ENCODE measurements at regions not wholly inside any gene's neighbourhood (a gene's known extent, or its start where the extent isn't known, plus 50 kb on each side); places are given as distances from the start of the nearest gene placed in this dataset.

DNA sequence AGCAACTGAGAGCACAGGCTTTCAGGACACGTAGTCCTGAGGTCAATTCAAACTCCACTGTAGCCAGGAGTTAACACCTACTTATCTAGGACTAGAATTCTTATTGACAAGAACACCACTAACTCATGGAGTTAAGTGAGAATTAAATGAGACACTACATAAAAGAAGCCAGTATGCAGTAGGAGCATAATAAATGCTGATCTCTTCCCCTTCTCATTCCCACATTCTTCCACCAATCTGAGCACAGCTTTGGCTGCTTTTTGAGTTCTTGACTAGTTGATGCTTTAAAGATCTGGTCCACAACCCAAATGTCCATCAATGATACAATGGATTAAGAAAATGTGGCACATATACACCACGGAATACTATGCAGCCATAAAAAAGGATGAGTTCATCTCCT is 55.2 kb downstream of the TTC32 start:
- Mint-ChIP-seq H3K36me3 (ENCODE audit: low read depth) (no peaks in the 10 kb centered on the region), H3K4me3 (no peak overlapping the region), H3K9me3 (no peaks in the 10 kb centered on the region), H3K4me1 (no peaks in the 10 kb centered on the region), H3K27me3 (ENCODE audit: low read depth, poor library complexity) (peaks cover 27% of the 10 kb centered on the region), H3K27ac (no peak overlapping the region)
- TF ChIP-seq, protein P1, sequence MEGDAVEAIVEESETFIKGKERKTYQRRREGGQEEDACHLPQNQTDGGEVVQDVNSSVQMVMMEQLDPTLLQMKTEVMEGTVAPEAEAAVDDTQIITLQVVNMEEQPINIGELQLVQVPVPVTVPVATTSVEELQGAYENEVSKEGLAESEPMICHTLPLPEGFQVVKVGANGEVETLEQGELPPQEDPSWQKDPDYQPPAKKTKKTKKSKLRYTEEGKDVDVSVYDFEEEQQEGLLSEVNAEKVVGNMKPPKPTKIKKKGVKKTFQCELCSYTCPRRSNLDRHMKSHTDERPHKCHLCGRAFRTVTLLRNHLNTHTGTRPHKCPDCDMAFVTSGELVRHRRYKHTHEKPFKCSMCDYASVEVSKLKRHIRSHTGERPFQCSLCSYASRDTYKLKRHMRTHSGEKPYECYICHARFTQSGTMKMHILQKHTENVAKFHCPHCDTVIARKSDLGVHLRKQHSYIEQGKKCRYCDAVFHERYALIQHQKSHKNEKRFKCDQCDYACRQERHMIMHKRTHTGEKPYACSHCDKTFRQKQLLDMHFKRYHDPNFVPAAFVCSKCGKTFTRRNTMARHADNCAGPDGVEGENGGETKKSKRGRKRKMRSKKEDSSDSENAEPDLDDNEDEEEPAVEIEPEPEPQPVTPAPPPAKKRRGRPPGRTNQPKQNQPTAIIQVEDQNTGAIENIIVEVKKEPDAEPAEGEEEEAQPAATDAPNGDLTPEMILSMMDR (IDR thresholded peaks at IDR 0.05), result no peak
- DNase-seq, result no peak

DNA sequence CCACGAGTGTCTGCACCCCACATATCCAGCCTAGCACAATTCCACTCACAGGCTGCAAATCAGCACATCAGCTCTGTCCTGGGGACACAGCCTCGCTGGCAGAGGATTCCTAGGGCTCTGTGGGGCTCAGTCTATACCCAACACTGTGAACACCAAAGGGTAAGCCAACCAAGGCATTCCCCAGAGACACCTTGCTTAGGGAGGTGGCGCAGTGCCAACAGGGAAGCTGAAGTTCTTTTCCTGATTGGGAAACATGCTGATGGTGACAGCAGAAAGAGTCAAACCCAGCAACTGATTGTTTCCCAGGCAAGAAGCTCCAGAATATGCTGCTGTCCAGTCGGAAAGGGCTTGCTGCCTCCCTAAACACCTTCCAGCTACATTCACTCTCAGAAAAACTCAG is 55.8 kb downstream of the TTC32 start:
- no peak for DNase-seq
- Mint-ChIP-seq H3K4me1 (no peaks in the 10 kb centered on the region), H3K36me3 (ENCODE audit: low read depth) (no peaks in the 10 kb centered on the region), H3K4me3 (no peak overlapping the region), H3K9me3 (no peaks in the 10 kb centered on the region), H3K27me3 (ENCODE audit: low read depth, poor library complexity) (peaks cover 29% of the 10 kb centered on the region), H3K27ac (no peak overlapping the region)
- TF ChIP-seq, protein P1 (IDR thresholded peaks at IDR 0.05), result no peak

- Mint-ChIP-seq H3K36me3 (ENCODE audit: low read depth) (no peaks in the 10 kb centered on the region), H3K27ac (no peak overlapping the region), H3K4me1 (no peaks in the 10 kb centered on the region), H3K9me3 (no peaks in the 10 kb centered on the region), H3K27me3 (ENCODE audit: low read depth, poor library complexity) (peaks cover 30% of the 10 kb centered on the region), H3K4me3 (no peak overlapping the region)
- DNase-seq, result no peak
- TF ChIP-seq, protein P1 (IDR thresholded peaks at IDR 0.05), result no peak
Observed at GRCh38 chr2:19845323-19845920, 56.4 kb downstream of the TTC32 start.

DNA sequence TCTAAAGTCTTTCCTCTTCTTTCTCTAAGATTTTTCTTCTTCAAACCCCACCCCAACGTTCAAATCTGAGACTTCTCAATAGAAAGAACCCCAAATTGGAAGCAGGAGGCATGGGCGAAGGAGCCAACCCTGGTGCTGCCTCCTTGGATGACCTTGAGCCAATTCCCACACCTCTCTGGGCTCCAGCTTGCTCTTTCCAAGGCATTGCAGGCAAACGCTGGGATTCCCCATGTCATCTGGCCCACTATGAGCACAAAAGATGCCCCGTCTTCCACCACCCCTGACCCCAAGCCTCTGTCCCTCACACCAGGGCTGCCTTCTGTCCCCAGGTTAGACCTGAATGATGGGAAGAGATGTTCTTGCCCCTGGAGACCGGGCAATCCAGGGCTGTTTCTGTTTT is 57.0 kb downstream of the TTC32 start:
- no peak overlapping the region for H3K4me3 Mint-ChIP-seq
- no peaks in the 10 kb centered on the region for H3K4me1 Mint-ChIP-seq
- TF ChIP-seq, protein P1 (IDR thresholded peaks at IDR 0.05), result no peak
- H3K27ac Mint-ChIP-seq, result no peak overlapping the region
- H3K27me3 Mint-ChIP-seq (ENCODE audit: low read depth, poor library complexity), result peaks cover 33% of the 10 kb centered on the region
- H3K9me3 Mint-ChIP-seq, result no peaks in the 10 kb centered on the region
- no peak for DNase-seq
- H3K36me3 Mint-ChIP-seq (ENCODE audit: low read depth), result no peaks in the 10 kb centered on the region

- H3K9me3 Mint-ChIP-seq, result no peaks in the 10 kb centered on the region
- no peak overlapping the region for H3K4me3 Mint-ChIP-seq
- no peak overlapping the region for H3K27ac Mint-ChIP-seq
- no peaks in the 10 kb centered on the region for H3K4me1 Mint-ChIP-seq
- TF ChIP-seq, protein P1 (IDR thresholded peaks at IDR 0.05), result no peak
- peaks cover 33% of the 10 kb centered on the region for H3K27me3 Mint-ChIP-seq (ENCODE audit: low read depth, poor library complexity)
- no peak for DNase-seq
- no peaks in the 10 kb centered on the region for H3K36me3 Mint-ChIP-seq (ENCODE audit: low read depth)
Observed at GRCh38 chr2:19843992-19844515, 57.7 kb downstream of the TTC32 start.
